ENCODE measurements at regions not wholly inside any gene's neighbourhood (a gene's known extent, or its start where the extent isn't known, plus 50 kb on each side); places are given as distances from the start of the nearest gene placed in this dataset.

- no peak for DNase-seq (ENCODE audit: low read depth in 2 of 2)
Measured at GRCh38 chr13:90154311-90154960, 1193.1 kb upstream of the MIR17HG start.

GRCh38 chr13:90156390-90156789 is 1191.1 kb upstream of the MIR17HG start:
- DNase-seq (ENCODE audit: low read depth in 2 of 2) = no peak

DNA sequence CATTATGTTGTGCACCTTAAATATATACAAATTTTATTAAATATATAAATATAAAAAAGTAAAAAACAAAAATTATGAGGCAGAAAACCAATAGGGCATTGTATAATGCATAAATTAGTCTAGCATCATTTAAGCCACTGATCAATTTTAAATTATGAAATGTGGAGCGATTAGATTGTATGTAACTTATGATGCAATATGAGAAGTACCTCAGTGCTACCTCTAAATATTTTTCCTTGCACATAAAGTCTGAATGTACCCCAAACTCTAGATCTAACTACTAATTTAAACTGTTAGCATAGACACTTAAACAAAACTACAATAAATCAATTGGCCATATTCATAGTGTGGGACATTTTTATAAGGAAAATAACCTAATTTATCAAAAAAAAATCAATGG is 1178.5 kb upstream of the MIR17HG start:
- DNase-seq (ENCODE audit: low read depth in 2 of 2) = no peak

GRCh38 chr13:90170208-90170607 is 1177.3 kb upstream of the MIR17HG start:
- DNase-seq (ENCODE audit: low read depth in 2 of 2) = no peak

DNA sequence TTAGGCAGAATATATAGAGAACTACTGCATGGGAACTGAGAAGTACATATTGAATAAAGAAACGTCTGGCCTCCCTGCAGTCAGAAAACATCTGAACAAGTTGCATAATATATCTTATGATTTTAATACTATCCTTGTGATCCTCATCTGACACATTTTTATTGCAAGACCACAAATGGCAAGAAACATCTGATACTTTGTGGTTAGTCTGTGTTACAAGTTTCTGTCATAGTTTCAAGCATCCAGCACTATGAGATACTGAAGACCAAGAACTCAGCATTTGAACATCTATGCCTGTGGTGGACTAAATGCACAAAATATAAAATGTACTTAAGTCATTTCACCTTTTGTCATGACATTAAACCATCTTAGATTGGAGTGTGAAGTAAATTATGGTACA is 1175.8 kb upstream of the MIR17HG start:
- DNase-seq (ENCODE audit: low read depth in 2 of 2) = no peak

GRCh38 chr13:90177512-90177911 is 1170.0 kb upstream of the MIR17HG start:
- DNase-seq (ENCODE audit: low read depth in 2 of 2) = no peak

DNA sequence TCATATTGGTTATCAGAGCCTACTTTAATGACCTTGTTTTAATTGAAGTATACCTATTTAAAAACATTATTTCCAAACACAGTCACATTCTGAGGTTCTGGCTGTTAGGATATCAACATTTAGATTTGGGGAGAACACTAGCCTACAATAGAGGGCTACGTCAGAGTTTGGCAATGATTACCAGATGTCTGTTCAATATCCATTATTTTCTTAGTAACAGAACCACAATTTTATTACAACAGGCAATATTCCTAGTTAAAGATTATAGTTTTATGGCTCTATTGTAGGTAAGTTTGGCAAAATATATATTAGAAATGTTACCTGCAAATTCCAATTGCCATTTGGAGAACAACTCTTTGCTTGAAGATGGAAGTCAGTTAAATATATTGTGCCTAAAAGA is 1163.1 kb upstream of the MIR17HG start:
- no peak for DNase-seq (ENCODE audit: low read depth in 2 of 2)

DNA sequence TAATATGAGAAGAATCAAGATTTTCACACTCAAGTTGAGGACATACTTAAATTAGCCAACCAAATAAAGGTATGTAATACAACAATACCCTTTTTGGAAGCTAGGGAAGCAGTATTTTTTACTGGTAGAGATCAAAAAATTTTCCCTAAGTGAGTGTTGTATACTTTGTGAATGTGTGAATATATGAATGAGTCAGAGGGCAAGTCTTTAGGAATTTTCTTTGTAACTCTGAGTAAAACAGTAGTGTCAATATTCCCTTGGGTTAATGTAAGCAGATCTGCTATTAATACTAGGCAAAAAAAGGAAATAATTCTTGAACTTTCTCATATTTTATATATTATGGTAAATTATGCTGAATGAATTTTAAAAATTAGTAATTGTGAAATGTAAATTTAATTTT is 1161.8 kb upstream of the MIR17HG start:
- DNase-seq (ENCODE audit: low read depth in 2 of 2) = no peak

DNA sequence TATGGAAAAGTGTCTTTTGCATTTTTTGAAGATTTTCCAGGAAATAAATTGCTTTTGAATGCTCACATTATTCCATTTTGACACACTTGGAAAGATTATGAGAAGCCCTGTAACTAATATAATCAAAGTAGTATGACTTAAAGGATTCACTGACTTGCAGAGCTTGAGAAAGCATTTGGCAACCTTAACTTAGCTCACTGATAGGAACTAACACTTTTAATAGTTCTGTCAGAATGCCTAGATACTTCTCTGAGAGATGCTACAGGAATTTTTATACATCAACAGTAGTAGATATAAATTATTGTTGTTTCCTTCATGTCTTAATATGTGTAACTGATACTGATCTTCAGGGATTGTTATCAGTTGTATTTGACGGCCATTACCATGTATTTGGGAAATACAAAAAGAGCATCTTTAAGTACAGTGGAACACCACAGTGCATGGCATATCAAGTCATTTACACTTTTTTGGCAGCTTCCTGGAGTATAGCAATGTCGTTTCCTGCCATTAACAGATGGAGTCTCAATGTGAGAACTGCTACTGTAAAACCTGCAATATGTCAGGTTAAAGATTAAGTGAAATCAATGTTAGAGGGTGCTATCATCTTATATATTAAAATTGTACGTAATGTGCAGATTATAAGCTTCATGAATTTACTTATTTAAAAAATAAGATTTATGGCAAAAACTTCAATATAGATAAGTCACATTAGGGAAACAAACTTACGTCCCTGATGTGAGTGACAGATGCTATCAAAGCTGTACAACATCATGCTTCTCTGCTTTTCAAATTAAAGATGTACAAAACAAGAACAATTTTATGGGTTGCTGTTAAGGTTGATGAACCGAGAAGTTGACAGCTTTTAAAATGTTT is 1159.8 kb upstream of the MIR17HG start:
- DNase-seq (ENCODE audit: low read depth in 2 of 2) = no peak

GRCh38 chr13:90188351-90188636 is 1159.2 kb upstream of the MIR17HG start:
- no peak for DNase-seq (ENCODE audit: low read depth in 2 of 2)

DNA sequence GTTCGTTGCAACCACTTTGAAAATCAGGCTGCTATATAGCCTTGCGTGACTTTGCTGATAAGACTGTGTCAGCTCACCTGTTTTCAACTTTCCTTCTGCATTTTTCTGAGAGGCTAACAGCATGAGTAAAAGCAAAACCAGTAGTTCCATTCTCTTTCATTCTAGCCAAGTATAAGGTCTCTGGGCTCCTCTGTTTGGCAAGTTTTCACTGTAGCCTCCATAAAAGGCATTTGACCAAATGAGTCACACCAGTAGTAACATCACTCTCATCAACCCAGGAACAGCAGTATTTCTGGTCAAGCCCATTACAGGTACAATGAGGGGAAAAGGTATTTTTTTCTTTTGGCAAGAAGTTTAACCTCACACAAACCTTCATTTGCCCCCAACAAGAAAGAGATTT is 1149.8 kb upstream of the MIR17HG start:
- no peak for DNase-seq (ENCODE audit: low read depth in 2 of 2)

- DNase-seq (ENCODE audit: low read depth in 2 of 2) = no peak
Measured at GRCh38 chr13:90201202-90201601, 1146.3 kb upstream of the MIR17HG start.

DNA sequence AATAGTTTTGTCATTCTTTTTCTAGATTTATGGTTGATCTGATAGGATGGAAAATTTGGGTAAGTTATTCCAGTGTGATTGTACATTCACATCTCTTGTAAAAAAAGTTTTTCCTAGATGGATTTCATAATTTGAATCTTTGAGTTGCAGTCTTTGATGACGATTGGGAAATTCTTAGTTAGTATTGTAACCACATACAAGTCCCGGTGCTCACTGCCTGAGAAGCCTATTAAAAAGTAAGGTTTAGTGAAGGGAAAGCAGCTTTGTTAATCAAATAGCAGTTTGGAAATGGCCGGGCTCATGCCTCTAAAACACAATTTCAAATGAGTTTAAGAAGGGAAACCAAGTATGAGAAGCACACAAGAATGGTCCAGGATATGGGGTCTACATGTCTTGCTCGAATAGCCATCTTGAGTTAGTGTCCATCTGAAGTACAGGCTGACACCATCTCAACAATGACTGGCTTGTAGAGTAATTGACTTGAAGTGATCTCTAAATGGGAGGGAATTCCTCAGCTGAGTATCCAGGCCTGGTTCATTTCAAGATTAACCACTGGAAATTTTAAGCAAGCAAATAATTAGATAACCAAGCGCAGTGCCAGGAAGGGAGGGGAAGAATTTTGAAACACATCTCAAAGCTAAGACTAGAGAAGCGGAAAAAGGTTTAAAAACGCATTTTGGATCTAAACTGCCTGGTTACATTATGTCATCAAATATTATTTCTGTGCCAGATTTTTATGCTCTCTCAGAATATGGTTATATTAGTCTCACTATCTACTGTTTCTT is 1145.6 kb upstream of the MIR17HG start:
- DNase-seq (ENCODE audit: low read depth in 2 of 2) = no peak

DNA sequence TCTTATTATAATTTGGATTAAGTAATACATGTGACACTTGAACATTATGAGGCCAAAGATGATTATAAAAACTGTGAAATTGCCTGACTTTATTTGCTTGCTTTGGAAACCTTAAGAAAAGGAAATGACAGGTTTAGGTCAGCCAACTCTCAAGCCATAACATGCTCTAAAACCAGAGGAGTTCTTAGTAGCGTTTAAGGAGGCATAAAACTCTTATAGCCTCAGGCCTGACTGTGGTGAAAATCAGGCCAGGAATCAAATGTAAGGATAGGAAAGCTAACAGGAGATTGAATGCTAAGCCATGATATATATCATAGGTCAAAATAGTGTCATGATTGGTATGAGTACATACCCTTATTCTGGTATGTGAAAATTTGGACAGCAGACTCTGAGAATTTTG is 1142.4 kb upstream of the MIR17HG start:
- no peak for DNase-seq (ENCODE audit: low read depth in 2 of 2)

GRCh38 chr13:90205911-90206310 is 1141.6 kb upstream of the MIR17HG start:
- DNase-seq (ENCODE audit: low read depth in 2 of 2) = no peak

DNA sequence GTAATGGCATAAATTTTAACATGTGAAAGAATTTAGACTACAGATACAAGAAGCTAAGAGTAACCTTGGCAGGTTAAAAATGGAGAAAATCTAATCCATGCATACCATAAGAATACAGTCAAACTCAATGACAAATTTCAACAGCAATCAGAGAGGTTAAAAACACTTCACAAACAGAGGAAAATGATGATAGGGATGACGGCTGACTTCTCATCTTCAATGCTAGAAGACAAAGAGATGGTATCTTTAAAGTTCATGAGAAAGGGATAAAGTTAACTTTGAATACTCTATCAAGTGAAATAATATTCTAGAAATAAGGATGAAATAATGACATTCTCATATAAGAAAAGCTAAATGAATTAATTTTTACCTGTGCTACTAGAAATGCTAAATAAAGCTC is 1130.2 kb upstream of the MIR17HG start:
- DNase-seq (ENCODE audit: low read depth in 2 of 2) = no peak

- DNase-seq (ENCODE audit: low read depth in 2 of 2) = no peak
Measured at GRCh38 chr13:90222758-90223157, 1124.7 kb upstream of the MIR17HG start.

GRCh38 chr13:90230311-90230710 is 1117.2 kb upstream of the MIR17HG start:
- no peak for DNase-seq (ENCODE audit: low read depth in 2 of 2)

GRCh38 chr13:90232291-90232690 is 1115.2 kb upstream of the MIR17HG start:
- no peak for DNase-seq (ENCODE audit: low read depth in 2 of 2)

GRCh38 chr13:90233933-90234672 is 1113.4 kb upstream of the MIR17HG start:
- no peak for DNase-seq (ENCODE audit: low read depth in 2 of 2)

DNA sequence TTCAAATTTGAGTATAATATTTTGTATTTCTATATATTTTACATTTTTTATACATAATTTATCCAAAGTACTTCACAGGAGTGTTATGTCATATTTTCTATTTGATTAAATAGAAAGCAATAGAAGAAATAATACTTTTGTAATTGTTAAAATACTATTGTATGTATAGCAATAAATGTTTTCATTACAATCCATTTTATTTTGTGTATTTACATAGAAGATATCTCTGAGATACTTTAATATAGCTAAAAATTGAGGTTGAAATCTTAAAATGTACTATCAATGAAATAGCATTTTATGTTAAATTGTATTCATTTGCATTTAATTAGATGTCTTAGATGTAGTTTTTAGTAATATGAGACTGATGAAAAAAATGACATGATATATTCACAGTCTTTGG is 1109.6 kb upstream of the MIR17HG start:
- DNase-seq (ENCODE audit: low read depth in 2 of 2) = no peak

GRCh38 chr13:90238413-90238812 is 1109.1 kb upstream of the MIR17HG start:
- DNase-seq (ENCODE audit: low read depth in 2 of 2) = no peak
